HCT116 (cell line): ENCODE measurements at regions not wholly inside any gene's neighbourhood (a gene's known extent, or its start where the extent isn't known, plus 50 kb on each side); places are given as distances from the start of the nearest gene placed in this dataset.

Source experiments
- ATAC-seq: fragments of 200-7000 bp; cut with Tn5 transposase; 2 replicates; pipeline ENCODE4 v1.9.1; 2020; ENCODE audit warnings: mild to moderate bottlenecking, moderate library complexity
- BruUV-seq: library from RNA; stranded (reverse); fragments of 400-500 nt; replicated peaks from 2 replicates; lab custom pipeline; 2021; lab: Mats Ljungman, UMichigan
- CTCF ChIA-PET: fragments of 300-600 bp; sonication (Branson Sonifier 250); formaldehyde crosslinking; loops from one replicate; lab custom pipeline; 2021; ENCODE audit warnings: antibody characterized with exemption; lab: Charles Lee
- POLR2A ChIA-PET: fragments of 300-600, 350-600 bp; sonication (Branson Sonifier 250); formaldehyde crosslinking; loops from one replicate; lab custom pipeline; 2021; ENCODE audit warnings: antibody characterized with exemption; lab: Charles Lee
- RAD21 ChIA-PET, 2 experiments: fragments of 300-600 bp; sonication (Branson Sonifier 250); formaldehyde crosslinking; loops; one replicate each; lab custom pipeline; 2023; ENCODE audit warnings: low total read pairs in 2 of 2; ENCODE audit not compliant: uncharacterized antibody in 2 of 2, unreplicated experiment in 2 of 2, low non-redundant PET in 1 of 2; lab: Charles Lee
- DNase-seq: peaks from one replicate; pipeline ENCODE4 v3.0.0-alpha.2; 2010; ENCODE audit warnings: low read depth, low spot score
- H2AFZ ChIP-seq: fragments of 200-600 bp; shearing (Covaris generic), sonication (generic); 2 replicates; pipeline ENCODE4 v1.6.1; 2017; ENCODE audit warnings: low read depth, mixed run types, mixed read lengths, antibody characterized with exemption, low read length; ENCODE audit not compliant: poor library complexity, severe bottlenecking
- H3K27ac ChIP-seq: 2 replicates; pipeline ENCODE4 v1.5.1; 2012; ENCODE audit warnings: low read depth, low read length
- H3K27me3 ChIP-seq: fragments of 200-600 bp; sonication (generic); 2 replicates; pipeline ENCODE4 v1.6.1; 2016; ENCODE audit warnings: mixed run types, low read length, mixed read lengths; ENCODE audit not compliant: insufficient read depth
- H3K36me3 ChIP-seq, 2 experiments: fragments of 200-500 bp in 1 of 2; fragments of 200-600 bp in 1 of 2; sonication (Bioruptor generic) in 1 of 2; sonication (generic) in 1 of 2; 2 replicates each; pipeline versions ENCODE4 v1.5.1 to v1.6.1; 2014 to 2016; ENCODE audit warnings: low read length in 2 of 2, inconsistent platforms in 1 of 2, mixed read lengths in 1 of 2, mixed run types in 1 of 2; ENCODE audit not compliant: insufficient read depth in 2 of 2, control insufficient read depth in 1 of 2
- H3K4me1 ChIP-seq, 2 experiments: fragments of 200-600 bp in 1 of 2; sonication (generic) in 1 of 2; 2 replicates each; pipeline versions ENCODE4 v1.5.1 to v1.6.1; 2012 to 2017; ENCODE audit warnings: low read length in 2 of 2, inconsistent platforms in 1 of 2, mild to moderate bottlenecking in 1 of 2, mixed read lengths in 1 of 2, mixed run types in 1 of 2, moderate library complexity in 1 of 2; ENCODE audit not compliant: insufficient read depth in 2 of 2, control insufficient read depth in 1 of 2
- H3K4me2 ChIP-seq: fragments of 200-600 bp; sonication (generic); 2 replicates; pipeline ENCODE4 v1.6.1; 2017; ENCODE audit warnings: mixed run types, low read length, mixed read lengths
- H3K4me3 ChIP-seq, 2 experiments: fragments of 200-600 bp in 1 of 2; sonication (generic) in 1 of 2; replicated peaks in 1 of 2; 2 replicates each; pipeline ENCODE4 v1.5.1; 2011 to 2016; ENCODE audit warnings: low read length in 2 of 2, control low read depth in 1 of 2, low read depth in 1 of 2, mild to moderate bottlenecking in 1 of 2, mixed read lengths in 1 of 2, mixed run types in 1 of 2
- H3K79me2 ChIP-seq: fragments of 200-600 bp; sonication (generic); 2 replicates; pipeline ENCODE4 v1.6.1; 2017; ENCODE audit warnings: mild to moderate bottlenecking, mixed run types, low read length, moderate library complexity, mixed read lengths; ENCODE audit not compliant: insufficient read depth
- H3K9ac ChIP-seq: fragments of 200-600 bp; sonication (generic); 2 replicates; pipeline ENCODE4 v1.6.1; 2016; ENCODE audit warnings: low read length, mixed read lengths
- H3K9me2 ChIP-seq: fragments of 200-600 bp; sonication (generic), shearing (Covaris generic); 2 replicates; pipeline ENCODE4 v1.6.1; 2017; ENCODE audit warnings: mixed run types, mild to moderate bottlenecking, moderate library complexity; ENCODE audit not compliant: insufficient read depth
- H3K9me3 ChIP-seq, 2 experiments: fragments of 200-500 bp in 1 of 2; fragments of 200-600 bp in 1 of 2; sonication (Bioruptor generic) in 1 of 2; sonication (generic) in 1 of 2; 2 replicates each; pipeline ENCODE4 v1.6.1; 2014 to 2017; ENCODE audit warnings: low read length in 2 of 2, mixed read lengths in 2 of 2, inconsistent platforms in 1 of 2, low read depth in 1 of 2, mild to moderate bottlenecking in 1 of 2, mixed run types in 1 of 2, moderate library complexity in 1 of 2; ENCODE audit not compliant: control insufficient read depth in 1 of 2, insufficient read depth in 1 of 2
- H4K20me1 ChIP-seq: fragments of 200-600 bp; sonication (generic), shearing (Covaris generic); 2 replicates; pipeline ENCODE4 v1.6.1; 2017; ENCODE audit warnings: mixed run types, mild to moderate bottlenecking, moderate library complexity; ENCODE audit not compliant: insufficient read depth
- CBX3 ChIP-seq: IDR thresholded peaks from 2 replicates; pipeline ENCODE4 v1.6.1; 2012; ENCODE audit warnings: low read depth
- CEBPB ChIP-seq: IDR thresholded peaks from 2 replicates; pipeline ENCODE4 v1.6.1; 2012; ENCODE audit warnings: low read depth
- CTCF ChIP-seq, 3 experiments: fragments of 200-600 bp in 1 of 3; sonication (generic) in 1 of 3; IDR thresholded peaks in 2 of 3; conservative IDR thresholded peaks in 1 of 3; 2 replicates each; pipeline ENCODE4 v1.5.1; 2012 to 2017; ENCODE audit warnings: low read depth in 2 of 3, low read length in 2 of 3, antibody characterized with exemption in 1 of 3, borderline replicate concordance in 1 of 3, control low read depth in 1 of 3, mild to moderate bottlenecking in 1 of 3, mixed read lengths in 1 of 3, mixed run types in 1 of 3, moderate library complexity in 1 of 3; ENCODE audit not compliant: insufficient read depth in 1 of 3
- ELF1 ChIP-seq: IDR thresholded peaks from 2 replicates; pipeline ENCODE4 v1.6.1; 2012; ENCODE audit warnings: low read depth, borderline replicate concordance
- EZH2 ChIP-seq: fragments of 200-600 bp; sonication (generic); IDR thresholded peaks from 2 replicates; pipeline ENCODE4 v1.6.1; 2017; ENCODE audit warnings: antibody characterized with exemption, mixed run types
- EZH2phosphoT487 ChIP-seq: fragments of 200-600 bp; IDR thresholded peaks from 2 replicates; pipeline ENCODE4 v1.6.1; 2018; ENCODE audit warnings: antibody characterized with exemption, borderline replicate concordance
- FOSL1 ChIP-seq: IDR thresholded peaks from 2 replicates; pipeline ENCODE4 v1.6.1; 2012; ENCODE audit warnings: low read depth
- JUND ChIP-seq: IDR thresholded peaks from 2 replicates; pipeline ENCODE4 v1.6.1; 2012
- MAX ChIP-seq: IDR thresholded peaks from 2 replicates; pipeline ENCODE4 v1.6.1; 2012
- POLR2A ChIP-seq: IDR thresholded peaks from 2 replicates; pipeline ENCODE4 v1.7.0; 2011; ENCODE audit warnings: borderline replicate concordance; ENCODE audit not compliant: insufficient read depth, insufficient read length; ENCODE audit errors: extremely low read depth
- POLR2AphosphoS5 ChIP-seq: IDR thresholded peaks from 2 replicates; pipeline ENCODE4 v1.6.1; 2011; ENCODE audit warnings: mild to moderate bottlenecking, low read depth, low read length, moderate library complexity
- RAD21 ChIP-seq: IDR thresholded peaks from 2 replicates; pipeline ENCODE4 v1.6.1; 2012; ENCODE audit warnings: low read depth, mild to moderate bottlenecking
- SRF ChIP-seq: IDR thresholded peaks from 2 replicates; pipeline ENCODE4 v1.6.1; 2012; ENCODE audit warnings: low read depth
- ZFX ChIP-seq: fragments of 450-650 bp; IDR thresholded peaks from 2 replicates; pipeline ENCODE4 v1.6.1; 2017
- ZNF274 ChIP-seq: fragments of 200-500 bp; sonication (Bioruptor generic); IDR thresholded peaks from 2 replicates; pipeline ENCODE4 v1.6.1; 2014; ENCODE audit warnings: mild to moderate bottlenecking, low read depth, low read length, inconsistent platforms
- intact Hi-C: fragments of 100-400 bp; cut with micrococcal nuclease; formaldehyde crosslinking; loops from 2 replicates; pipeline ENCODE4 v1.10.0; 2022
- TF ChIP-seq, protein P1 (sequence below): IDR thresholded peaks from 2 replicates; pipeline ENCODE4 v1.6.1; 2012
- TF ChIP-seq, protein P2 (sequence below): IDR thresholded peaks from 2 replicates; pipeline ENCODE4 v1.6.1; 2012; ENCODE audit warnings: low read depth
- TF ChIP-seq, protein P3 (sequence below): IDR thresholded peaks from 2 replicates; pipeline ENCODE4 v1.6.1; 2011; ENCODE audit warnings: mild to moderate bottlenecking, low read length, moderate library complexity; ENCODE audit not compliant: insufficient replicate concordance; ENCODE audit errors: extremely low read depth

- no peaks in the 10 kb centered on the region for H3K9me2 ChIP-seq
- DNase-seq = no peak
- H3K27me3 ChIP-seq = no peaks in the 10 kb centered on the region
- no peak overlapping the region for H2AFZ ChIP-seq
- H3K9ac ChIP-seq = no peak overlapping the region
- H4K20me1 ChIP-seq = no peaks in the 10 kb centered on the region
- no peak for ATAC-seq
- POLR2A ChIA-PET = no interaction called here
- RAD21 ChIA-PET = no interaction called here
- H3K36me3 ChIP-seq = no peaks in the 10 kb centered on the region
- H3K4me3 ChIP-seq = no peak overlapping the region
- no peaks in the 10 kb centered on the region for H3K79me2 ChIP-seq
- intact Hi-C loops = loop anchor here (10.0 kb wide), 1 partner anchor 471 kb away; no protein-coding TSS in a partner anchor
- CTCF ChIA-PET = no interaction called here
- BruUV-seq = no TSS peak
- peaks cover 4 to 15% of the 10 kb centered on the region in 2 experiments; a peak in 2 of 4 replicates for H3K4me1 ChIP-seq
- no peaks in the 10 kb centered on the region for H3K9me3 ChIP-seq
- no peak overlapping the region for H3K4me2 ChIP-seq
- H3K27ac ChIP-seq = no peak overlapping the region
- TF ChIP-seq ELF1 (no peak), ZNF274 (no peak), RAD21 (no peak), JUND (no peak), POLR2AphosphoS5 (no peak), CEBPB (no peak), CTCF (IDR thresholded peaks at IDR 0.05 in 2 of 3, conservative IDR thresholded peaks at IDR 0.05 in 1 of 3; ENCODE audit: borderline replicate concordance in 1 of 3, insufficient read depth in 1 of 3, low read depth in 2 of 3, low read length in 2 of 3) (no peak), CBX3 (no peak), ZFX (no peak), POLR2A (no peak), EZH2phosphoT487 (no peak), MAX (no peak), EZH2 (no peak), SRF (no peak), FOSL1 (no peak)
- TF ChIP-seq, protein P1, sequence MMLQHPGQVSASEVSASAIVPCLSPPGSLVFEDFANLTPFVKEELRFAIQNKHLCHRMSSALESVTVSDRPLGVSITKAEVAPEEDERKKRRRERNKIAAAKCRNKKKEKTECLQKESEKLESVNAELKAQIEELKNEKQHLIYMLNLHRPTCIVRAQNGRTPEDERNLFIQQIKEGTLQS = no peak
- TF ChIP-seq, protein P2, sequence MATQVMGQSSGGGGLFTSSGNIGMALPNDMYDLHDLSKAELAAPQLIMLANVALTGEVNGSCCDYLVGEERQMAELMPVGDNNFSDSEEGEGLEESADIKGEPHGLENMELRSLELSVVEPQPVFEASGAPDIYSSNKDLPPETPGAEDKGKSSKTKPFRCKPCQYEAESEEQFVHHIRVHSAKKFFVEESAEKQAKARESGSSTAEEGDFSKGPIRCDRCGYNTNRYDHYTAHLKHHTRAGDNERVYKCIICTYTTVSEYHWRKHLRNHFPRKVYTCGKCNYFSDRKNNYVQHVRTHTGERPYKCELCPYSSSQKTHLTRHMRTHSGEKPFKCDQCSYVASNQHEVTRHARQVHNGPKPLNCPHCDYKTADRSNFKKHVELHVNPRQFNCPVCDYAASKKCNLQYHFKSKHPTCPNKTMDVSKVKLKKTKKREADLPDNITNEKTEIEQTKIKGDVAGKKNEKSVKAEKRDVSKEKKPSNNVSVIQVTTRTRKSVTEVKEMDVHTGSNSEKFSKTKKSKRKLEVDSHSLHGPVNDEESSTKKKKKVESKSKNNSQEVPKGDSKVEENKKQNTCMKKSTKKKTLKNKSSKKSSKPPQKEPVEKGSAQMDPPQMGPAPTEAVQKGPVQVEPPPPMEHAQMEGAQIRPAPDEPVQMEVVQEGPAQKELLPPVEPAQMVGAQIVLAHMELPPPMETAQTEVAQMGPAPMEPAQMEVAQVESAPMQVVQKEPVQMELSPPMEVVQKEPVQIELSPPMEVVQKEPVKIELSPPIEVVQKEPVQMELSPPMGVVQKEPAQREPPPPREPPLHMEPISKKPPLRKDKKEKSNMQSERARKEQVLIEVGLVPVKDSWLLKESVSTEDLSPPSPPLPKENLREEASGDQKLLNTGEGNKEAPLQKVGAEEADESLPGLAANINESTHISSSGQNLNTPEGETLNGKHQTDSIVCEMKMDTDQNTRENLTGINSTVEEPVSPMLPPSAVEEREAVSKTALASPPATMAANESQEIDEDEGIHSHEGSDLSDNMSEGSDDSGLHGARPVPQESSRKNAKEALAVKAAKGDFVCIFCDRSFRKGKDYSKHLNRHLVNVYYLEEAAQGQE = no peak
- TF ChIP-seq, protein P3, sequence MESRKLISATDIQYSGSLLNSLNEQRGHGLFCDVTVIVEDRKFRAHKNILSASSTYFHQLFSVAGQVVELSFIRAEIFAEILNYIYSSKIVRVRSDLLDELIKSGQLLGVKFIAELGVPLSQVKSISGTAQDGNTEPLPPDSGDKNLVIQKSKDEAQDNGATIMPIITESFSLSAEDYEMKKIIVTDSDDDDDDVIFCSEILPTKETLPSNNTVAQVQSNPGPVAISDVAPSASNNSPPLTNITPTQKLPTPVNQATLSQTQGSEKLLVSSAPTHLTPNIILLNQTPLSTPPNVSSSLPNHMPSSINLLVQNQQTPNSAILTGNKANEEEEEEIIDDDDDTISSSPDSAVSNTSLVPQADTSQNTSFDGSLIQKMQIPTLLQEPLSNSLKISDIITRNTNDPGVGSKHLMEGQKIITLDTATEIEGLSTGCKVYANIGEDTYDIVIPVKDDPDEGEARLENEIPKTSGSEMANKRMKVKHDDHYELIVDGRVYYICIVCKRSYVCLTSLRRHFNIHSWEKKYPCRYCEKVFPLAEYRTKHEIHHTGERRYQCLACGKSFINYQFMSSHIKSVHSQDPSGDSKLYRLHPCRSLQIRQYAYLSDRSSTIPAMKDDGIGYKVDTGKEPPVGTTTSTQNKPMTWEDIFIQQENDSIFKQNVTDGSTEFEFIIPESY = no peak
These were observed 91.8 kb upstream of the TGM3 start for GRCh38 chr20:2204021-2204420.
